Muscle of leg (tissue), 3 donors: ENCODE measurements at regions not wholly inside any gene's neighbourhood (a gene's known extent, or its start where the extent isn't known, plus 50 kb on each side); places are given as distances from the start of the nearest gene placed in this dataset.

Source experiments
- DNase-seq: peaks from one replicate; pipeline ENCODE4 v3.0.0; 2013
- H3K27ac ChIP-seq: one replicate; pipeline ENCODE4 v1.5.1; 2013; ENCODE audit warnings: mild to moderate bottlenecking, low read length, control low read depth
- H3K27me3 ChIP-seq: one replicate; pipeline ENCODE4 v1.6.1; 2013; ENCODE audit warnings: low read length; ENCODE audit not compliant: control insufficient read depth, insufficient read depth
- H3K36me3 ChIP-seq: one replicate; pipeline ENCODE4 v1.6.1; 2013; ENCODE audit warnings: low read length; ENCODE audit not compliant: control insufficient read depth, insufficient read depth
- H3K4me1 ChIP-seq: one replicate; pipeline ENCODE4 v1.6.1; 2013; ENCODE audit warnings: low read length; ENCODE audit not compliant: control insufficient read depth, insufficient read depth
- H3K4me3 ChIP-seq: one replicate; pipeline ENCODE4 v1.5.1; 2013; ENCODE audit warnings: low read length, control low read depth
- H3K9me3 ChIP-seq: replicated peaks from 2 replicates; pipeline ENCODE4 v1.6.1; 2013; ENCODE audit warnings: low read depth, low read length; ENCODE audit not compliant: control insufficient read depth
- WGBS: methylation state at CpG from one replicate; pipeline ENCODE4 v1.1.5; 2013; ENCODE audit warnings: missing lambda C conversion rate; ENCODE audit not compliant: insufficient coverage; 5-methylcytosine and 5-hydroxymethylcytosine counted together

DNA sequence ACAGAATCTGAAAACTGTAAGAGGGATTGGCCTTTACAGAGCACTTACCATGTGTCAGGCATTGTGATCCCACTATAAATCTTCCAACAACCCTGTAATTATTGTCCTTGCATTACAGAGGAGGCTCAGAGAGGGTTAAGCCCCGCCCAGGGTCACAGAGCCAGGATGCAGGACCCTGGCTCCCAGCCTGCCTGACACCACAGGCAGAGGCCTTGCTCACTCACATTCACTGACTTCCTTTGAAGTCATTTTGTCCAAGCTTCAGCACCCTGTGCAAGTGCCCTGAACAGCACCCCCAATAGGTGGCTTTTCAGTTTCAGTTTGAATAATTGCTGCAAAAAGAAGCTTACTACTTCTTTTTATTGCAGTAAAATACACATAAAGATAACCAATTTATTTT, 256.8 kb upstream of the NFIA start:
- H3K9me3 ChIP-seq = no peaks in the 10 kb centered on the region
- H3K4me1 ChIP-seq = no peaks in the 10 kb centered on the region
- H3K36me3 ChIP-seq = no peaks in the 10 kb centered on the region
- no peak overlapping the region for H3K4me3 ChIP-seq
- DNase-seq = no peak
- H3K27me3 ChIP-seq = no peaks in the 10 kb centered on the region
- H3K27ac ChIP-seq = no peak overlapping the region
- 100% methylated on average over 1 of the region's 1 CpG for WGBS

DNA sequence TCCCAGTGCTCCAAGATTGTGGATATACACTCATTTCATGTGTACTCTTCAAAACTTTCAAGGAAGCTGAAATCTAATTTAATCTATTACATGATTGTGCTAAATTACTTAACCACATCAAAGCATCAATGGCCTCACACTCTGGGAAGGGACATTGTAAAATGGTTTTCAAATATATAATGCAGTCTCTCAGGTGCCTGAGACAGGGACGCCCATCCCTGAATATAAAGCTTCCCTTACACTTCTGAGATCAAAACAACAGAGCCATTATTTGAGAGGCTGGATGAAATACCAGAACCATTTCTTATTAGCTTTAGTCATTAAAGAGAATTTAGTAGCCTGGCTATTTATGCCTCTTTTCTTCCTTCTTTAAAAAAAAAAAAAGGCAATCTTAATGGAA, 259.2 kb upstream of the NFIA start:
- H3K4me1 ChIP-seq = no peaks in the 10 kb centered on the region
- H3K27ac ChIP-seq = no peak overlapping the region
- no peaks in the 10 kb centered on the region for H3K9me3 ChIP-seq
- DNase-seq = no peak
- no peak overlapping the region for H3K4me3 ChIP-seq
- WGBS = no CpG with 5 or more reads among the region's 1 CpG
- no peaks in the 10 kb centered on the region for H3K36me3 ChIP-seq
- H3K27me3 ChIP-seq = no peaks in the 10 kb centered on the region

DNA sequence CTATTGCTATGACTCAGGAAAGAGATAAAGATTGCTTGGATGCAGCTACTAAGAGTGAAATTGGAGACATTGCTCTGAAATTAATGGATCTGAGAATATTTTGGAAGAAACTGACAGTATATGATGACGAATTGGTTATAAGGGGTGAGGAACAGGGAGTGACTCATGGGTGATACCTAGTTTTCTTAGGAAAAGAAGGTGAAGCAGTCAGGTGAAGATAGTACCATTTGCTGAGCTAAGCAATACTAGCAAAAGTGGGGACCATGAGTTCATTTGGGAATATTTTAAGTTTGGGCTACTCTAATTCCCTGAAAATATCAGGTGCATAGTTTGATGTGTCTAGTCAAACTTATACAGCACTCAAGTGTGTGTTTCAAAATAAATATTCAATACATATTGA, 260.1 kb upstream of the NFIA start:
- Histone ChIP-seq H3K36me3 (no peaks in the 10 kb centered on the region), H3K4me3 (no peak overlapping the region), H3K27ac (no peak overlapping the region), H3K27me3 (no peaks in the 10 kb centered on the region), H3K4me1 (no peaks in the 10 kb centered on the region), H3K9me3 (no peaks in the 10 kb centered on the region)
- DNase-seq = no peak
- 75% methylated on average over 1 of the region's 1 CpG for WGBS

DNA sequence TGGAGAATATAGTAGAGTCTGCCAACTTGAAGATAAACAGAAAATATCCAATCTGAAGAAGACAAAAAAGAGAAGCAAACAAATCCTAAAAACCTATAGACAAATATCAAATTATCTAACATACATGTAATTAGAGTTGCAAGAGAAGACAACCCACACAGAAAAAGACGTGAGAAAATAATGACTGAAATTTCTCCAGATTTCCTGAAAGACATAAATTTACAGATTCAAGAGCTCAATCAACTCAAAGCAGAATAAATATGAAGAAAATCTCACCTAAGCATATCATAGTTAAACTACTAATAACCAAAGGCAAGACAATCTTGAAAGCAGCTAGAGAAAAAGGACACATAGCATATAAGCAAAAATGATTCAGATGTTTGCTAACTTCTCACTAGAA, 261.2 kb upstream of the NFIA start:
- WGBS = no CpG with 5 or more reads among the region's 1 CpG
- Histone ChIP-seq H3K36me3 (no peaks in the 10 kb centered on the region), H3K27me3 (no peaks in the 10 kb centered on the region), H3K4me3 (no peak overlapping the region), H3K9me3 (no peaks in the 10 kb centered on the region), H3K4me1 (no peaks in the 10 kb centered on the region), H3K27ac (no peak overlapping the region)
- DNase-seq = no peak

DNA sequence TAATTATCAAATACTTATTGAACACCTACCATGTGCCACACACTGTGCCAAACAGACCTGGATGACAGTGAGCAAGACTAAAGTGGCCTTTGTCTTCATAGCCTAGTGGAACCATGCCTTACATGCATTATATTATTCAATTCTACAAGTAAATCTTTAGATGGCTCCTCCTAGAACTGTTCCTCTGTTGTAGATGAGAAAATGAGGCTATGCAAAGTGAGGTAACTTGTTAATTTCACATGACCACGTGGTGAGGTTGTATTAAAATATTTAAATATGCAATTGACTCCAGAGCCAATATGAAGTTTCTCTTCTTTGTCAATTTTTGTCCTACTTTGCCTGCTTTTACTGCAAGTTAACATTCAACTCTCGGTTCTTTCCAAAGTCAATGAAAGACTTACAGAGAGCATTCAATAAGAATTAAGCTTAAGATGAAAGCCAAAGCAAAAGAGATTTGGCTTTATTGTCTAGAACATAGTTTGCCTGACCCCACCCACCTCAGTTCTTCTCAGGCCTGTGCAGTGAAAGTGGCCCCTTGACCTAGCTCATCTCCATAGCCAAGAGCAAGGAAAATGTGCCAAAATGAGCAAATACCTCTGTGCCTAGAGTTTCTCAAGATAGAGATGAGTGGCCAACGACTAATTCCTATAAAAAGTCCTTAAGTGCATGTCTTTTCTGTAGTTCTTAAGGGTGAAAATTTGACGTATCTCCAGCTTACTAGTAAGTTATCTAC, 263.2 kb upstream of the NFIA start:
- no CpG with 5 or more reads among the region's 4 CpGs for WGBS
- no peaks in the 10 kb centered on the region for H3K9me3 ChIP-seq
- DNase-seq = no peak
- no peak overlapping the region for H3K4me3 ChIP-seq
- H3K27ac ChIP-seq = no peak overlapping the region
- H3K36me3 ChIP-seq = no peaks in the 10 kb centered on the region
- no peaks in the 10 kb centered on the region for H3K4me1 ChIP-seq
- no peaks in the 10 kb centered on the region for H3K27me3 ChIP-seq

DNA sequence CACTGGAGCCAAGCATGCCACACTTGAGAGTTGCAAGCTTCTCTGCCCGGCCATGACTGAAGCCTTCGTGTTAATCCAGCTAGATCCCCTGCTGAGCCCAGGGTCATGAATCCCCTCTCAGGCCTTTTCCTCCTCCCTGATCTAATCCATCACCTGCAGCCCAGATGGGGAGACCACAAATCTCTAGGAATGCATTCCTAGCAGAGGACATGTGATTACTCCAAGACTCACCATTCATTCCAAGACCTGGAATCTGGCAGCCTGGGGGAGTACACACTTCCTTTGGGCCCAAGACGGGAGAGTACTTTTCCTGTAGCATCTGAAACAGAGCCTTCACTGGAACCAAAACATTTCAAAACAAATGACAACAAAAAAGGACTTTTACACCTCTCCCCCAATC, 269.3 kb upstream of the NFIA start:
- no peaks in the 10 kb centered on the region for H3K9me3 ChIP-seq
- peaks cover 2% of the 10 kb centered on the region for H3K4me1 ChIP-seq
- no peaks in the 10 kb centered on the region for H3K27me3 ChIP-seq
- no peak overlapping the region for H3K27ac ChIP-seq
- H3K4me3 ChIP-seq = no peak overlapping the region
- no peaks in the 10 kb centered on the region for H3K36me3 ChIP-seq
- WGBS = 33% methylated on average over 2 of the region's 3 CpGs
- DNase-seq = peak; percentile 54

DNA sequence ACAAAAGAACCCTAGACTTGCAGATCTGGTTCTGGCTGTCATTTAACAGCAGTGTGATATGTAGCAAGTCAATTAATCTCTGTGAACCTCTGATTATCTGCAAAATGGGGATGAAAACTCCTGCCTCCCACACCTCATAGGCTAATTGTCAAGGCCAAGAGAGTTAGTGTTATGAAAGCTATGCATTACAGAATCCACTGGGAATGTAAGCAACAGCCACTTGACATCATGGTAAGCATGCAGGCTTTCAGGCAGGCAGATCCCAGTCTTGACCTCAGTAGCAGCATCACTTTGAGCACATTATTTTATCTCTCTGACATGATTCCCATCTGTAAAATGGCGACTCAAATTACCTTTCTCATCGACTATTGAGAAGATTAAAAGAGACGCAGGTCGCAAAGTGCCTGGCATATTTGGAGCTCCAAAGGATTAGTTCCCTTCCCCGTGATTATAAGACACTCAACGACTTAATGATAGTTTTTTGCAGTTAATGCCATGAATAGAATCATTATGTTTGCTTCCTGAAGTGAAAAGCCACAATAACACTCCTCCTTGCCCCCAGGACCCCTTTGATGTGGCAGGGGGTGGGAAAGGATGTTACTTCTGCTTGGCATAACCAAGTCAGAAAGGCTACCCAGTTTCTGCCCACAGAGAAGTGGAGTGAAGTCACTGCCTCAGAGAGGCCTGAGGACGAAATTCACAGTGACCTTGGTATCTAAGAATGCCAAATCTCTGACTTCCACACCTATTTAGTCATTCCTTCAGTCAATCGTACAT, 273.0 kb upstream of the NFIA start:
- WGBS = 88% methylated on average over 3 of the region's 8 CpGs
- Histone ChIP-seq H3K36me3 (no peaks in the 10 kb centered on the region), H3K27me3 (no peaks in the 10 kb centered on the region), H3K9me3 (peaks cover 7% of the 10 kb centered on the region), H3K4me3 (no peak overlapping the region), H3K4me1 (peaks cover 2% of the 10 kb centered on the region), H3K27ac (no peak overlapping the region)
- no peak for DNase-seq

DNA sequence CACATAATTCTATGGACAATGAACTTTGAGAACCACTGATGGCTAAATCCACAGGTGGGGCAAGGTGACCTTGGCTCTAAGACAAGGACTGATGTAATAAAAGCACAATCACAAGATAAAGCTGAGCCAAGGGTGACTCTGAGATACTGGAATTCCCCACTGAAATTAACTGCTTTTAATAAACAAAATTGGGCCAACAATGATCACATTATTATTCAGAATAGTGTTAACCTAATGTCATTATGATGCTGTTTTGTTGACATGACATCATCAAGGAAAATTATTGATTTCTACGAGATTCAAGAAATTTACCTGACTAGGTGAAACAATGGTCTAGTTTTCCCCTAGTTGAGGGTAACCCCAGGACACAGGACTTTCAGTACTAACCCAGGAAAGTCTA, 273.7 kb upstream of the NFIA start:
- DNase-seq = no peak
- H3K9me3 ChIP-seq = peaks cover 7% of the 10 kb centered on the region
- peaks cover 2% of the 10 kb centered on the region for H3K4me1 ChIP-seq
- WGBS = no CpG with 5 or more reads among the region's 1 CpG
- no peaks in the 10 kb centered on the region for H3K36me3 ChIP-seq
- H3K4me3 ChIP-seq = no peak overlapping the region
- no peaks in the 10 kb centered on the region for H3K27me3 ChIP-seq
- H3K27ac ChIP-seq = no peak overlapping the region

DNA sequence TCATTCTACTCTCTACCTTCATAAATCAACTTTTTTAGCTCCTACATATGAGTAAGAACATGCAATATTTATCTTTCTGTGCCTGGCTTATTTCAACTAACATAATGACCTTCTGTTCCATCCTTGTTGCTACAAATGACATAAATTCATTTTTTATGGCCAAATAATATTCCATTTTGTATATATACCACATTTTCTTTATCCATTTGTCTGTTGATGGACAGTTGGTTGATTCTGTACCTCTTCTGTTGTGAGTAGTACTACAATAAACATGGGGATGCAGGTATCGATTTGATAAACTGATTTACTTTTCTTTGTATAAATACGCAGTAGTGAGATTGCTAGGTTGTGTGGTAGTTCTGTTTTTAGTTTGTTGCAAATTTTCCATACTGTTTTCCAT, 279.5 kb upstream of the NFIA start:
- H3K27me3 ChIP-seq = no peaks in the 10 kb centered on the region
- peaks cover 7% of the 10 kb centered on the region for H3K9me3 ChIP-seq
- no peaks in the 10 kb centered on the region for H3K4me1 ChIP-seq
- H3K36me3 ChIP-seq = no peaks in the 10 kb centered on the region
- DNase-seq = no peak
- H3K27ac ChIP-seq = no peak overlapping the region
- WGBS = no CpG with 5 or more reads among the region's 2 CpGs
- H3K4me3 ChIP-seq = no peak overlapping the region

DNA sequence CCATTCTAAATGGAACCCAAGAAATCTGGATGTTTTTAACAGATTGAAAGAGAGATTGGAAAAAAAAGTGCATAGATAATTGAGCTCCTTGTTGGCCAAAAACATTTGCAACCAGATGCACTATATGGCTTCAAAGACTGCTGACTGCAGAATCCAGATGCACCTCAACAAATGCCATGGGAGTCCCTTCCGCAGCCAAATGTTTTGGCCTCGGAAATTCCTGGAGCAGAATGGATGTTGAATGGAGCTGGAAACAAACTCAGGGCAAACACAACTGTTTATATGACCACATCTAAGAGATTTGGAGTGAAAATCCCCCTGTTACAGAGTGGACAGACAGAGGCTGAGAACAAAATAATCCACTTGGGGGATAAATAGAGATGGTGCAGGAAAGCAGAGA, 285.0 kb upstream of the NFIA start:
- Histone ChIP-seq H3K36me3 (no peaks in the 10 kb centered on the region), H3K9me3 (no peaks in the 10 kb centered on the region), H3K4me1 (peaks cover 4% of the 10 kb centered on the region), H3K27me3 (no peaks in the 10 kb centered on the region), H3K4me3 (no peak overlapping the region), H3K27ac (peak overlapping the region; percentile 53)
- no CpG with 5 or more reads among the region's 2 CpGs for WGBS
- peak; percentile 95 for DNase-seq
